ENCODE measurements at regions not wholly inside any gene's neighbourhood (a gene's known extent, or its start where the extent isn't known, plus 50 kb on each side); places are given as distances from the start of the nearest gene placed in this dataset.

DNA sequence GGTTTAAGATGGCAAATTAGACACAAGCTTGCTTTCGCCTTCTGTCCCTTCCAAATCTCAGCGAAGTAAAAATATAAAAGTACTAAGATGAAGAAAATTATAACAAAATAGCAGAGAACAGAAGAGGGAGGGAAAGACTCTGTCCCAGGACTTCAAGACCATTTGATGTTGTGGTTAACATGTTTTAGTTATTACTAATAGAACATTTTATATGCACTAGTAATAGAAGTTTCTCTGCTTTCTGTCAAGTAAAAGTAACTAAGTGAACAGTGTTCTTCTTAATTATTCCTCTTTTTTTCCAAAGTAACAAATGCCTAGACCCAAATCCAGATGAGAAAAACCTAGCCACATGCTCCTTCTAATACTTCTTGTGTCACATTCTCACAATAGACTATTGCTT lies 85.1 kb upstream of the DAAM1 start:
- SMC1A ChIA-PET (ENCODE audit: uncharacterized antibody, unreplicated experiment): interaction anchor here (0.7 kb wide), 1 partner anchor 20 kb away, joined by 3 read pairs; no protein-coding TSS in a partner anchor
- in situ Hi-C loops (cut with MboI): no loop called here
- H3K27me3 ChIP-seq (replicated peaks in 1 of 2; ENCODE audit: control insufficient read depth in 2 of 2, insufficient read depth in 2 of 2, low read length in 1 of 2): no peaks in the 10 kb centered on the region; a peak in 2 of 4 replicates

GRCh38 chr14:59107819-59108218 lies 80.6 kb upstream of the DAAM1 start:
- H3K4me1 ChIP-seq (ENCODE audit: control insufficient read depth, insufficient read depth, low read length): no peaks in the 10 kb centered on the region
- in situ Hi-C loops (cut with MboI) (no loop called here), intact Hi-C loops (cut with micrococcal nuclease; ENCODE audit: unreplicated experiment) (no loop called here)
- peak; percentile 60 for ATAC-seq
- WGBS (ENCODE audit: insufficient coverage, insufficient replicate concordance, low lambda C conversion rate, missing lambda C conversion rate): 0% methylated on average over 2 of the region's 2 CpGs
- no peak for DNase-seq (ENCODE audit: low read depth, low spot score)
- RAD21 ChIA-PET (ENCODE audit: unreplicated experiment): interaction anchor here (1.0 to 1.1 kb wide), 2 partner anchors 15 to 39 kb away, joined by 3 to 4 read pairs; no protein-coding TSS in a partner anchor
- H3K36me3 ChIP-seq (ENCODE audit: control insufficient read depth in 2 of 2, insufficient read depth in 2 of 2, low read length in 1 of 2): no peaks in the 10 kb centered on the region
- CTCF ChIA-PET: interaction anchor here (1.2 to 2.2 kb wide), 3 partner anchors 16 to 336 kb away, joined by 3 to 13 read pairs (median 6); no protein-coding TSS in a partner anchor
- H3K27me3 ChIP-seq (replicated peaks in 1 of 2; ENCODE audit: control insufficient read depth in 2 of 2, insufficient read depth in 2 of 2, low read length in 1 of 2): no peaks in the 10 kb centered on the region
- no peak overlapping the region for H3K27ac ChIP-seq (ENCODE audit: control insufficient read depth, insufficient read depth)
- no peak overlapping the region for H2AFZ ChIP-seq (ENCODE audit: control insufficient read depth, low read depth, low read length)
- no peak for FAIRE-seq
- H3K4me3 ChIP-seq: no peak overlapping the region
- SMC1A ChIA-PET (ENCODE audit: uncharacterized antibody, unreplicated experiment): interaction anchor here (1.1 to 5.0 kb wide), 10 partner anchors 8 to 312 kb away, joined by 3 to 24 read pairs (median 4); no protein-coding TSS in a partner anchor
- no peaks in the 10 kb centered on the region for H3K79me2 ChIP-seq (ENCODE audit: control insufficient read depth, insufficient read depth, low read length)
- no TSS peak for BruUV-seq (replicated peaks)
- POLR2A ChIA-PET: no interaction called here
- no peaks in the 10 kb centered on the region for H4K20me1 ChIP-seq (ENCODE audit: control insufficient read depth, insufficient read depth)
- H3K9ac ChIP-seq (ENCODE audit: control insufficient read depth, insufficient read depth, low read length): no peak overlapping the region
- no peak overlapping the region for H3K4me2 ChIP-seq (ENCODE audit: control insufficient read depth, insufficient read depth)
- 0 out of 3 replicates have a peak, but pooled peaks have one; percentile 10 for TF ChIP-seq POU2F2 (IDR thresholded peaks at IDR 0.05; ENCODE audit: borderline replicate concordance, low read depth, low read length)
- TF ChIP-seq BCL11A (IDR thresholded peaks at IDR 0.05; ENCODE audit: low read depth, low read length): peak; percentile 7; the same call in 1 of the 2 replicates
- TF ChIP-seq IKZF2 (IDR thresholded peaks at IDR 0.05): peak in 1 of 2 experiments; percentile 20; a peak in 2 of 4 replicates
- TF ChIP-seq BHLHE40 (IDR thresholded peaks at IDR 0.05; ENCODE audit: borderline replicate concordance in 1 of 2, low read depth in 2 of 2, low read length in 1 of 2): no peak
- TF ChIP-seq MEF2B (IDR thresholded peaks at IDR 0.05; ENCODE audit: partially characterized antibody, poor library complexity, severe bottlenecking): peak; percentile 85
- peak; percentile 76 for TF ChIP-seq SMAD1 (IDR thresholded peaks at IDR 0.05; ENCODE audit: low read depth, partially characterized antibody)
- no peak for TF ChIP-seq ZNF207 (IDR thresholded peaks at IDR 0.05; ENCODE audit: borderline replicate concordance)
- TF ChIP-seq POLR2AphosphoS5 (IDR thresholded peaks at IDR 0.05; ENCODE audit: low read length): no peak
- H3K9me3 ChIP-seq (replicated peaks; ENCODE audit: control insufficient read depth, insufficient read depth, low read length): no peaks in the 10 kb centered on the region

More for the DNA sequence above, 85.1 kb upstream of the DAAM1 start:
- Histone ChIP-seq H3K79me2 (ENCODE audit: control insufficient read depth, insufficient read depth, low read length) (no peaks in the 10 kb centered on the region), H3K27ac (ENCODE audit: control insufficient read depth, insufficient read depth) (no peak overlapping the region), H3K4me2 (ENCODE audit: control insufficient read depth, insufficient read depth) (no peak overlapping the region), H4K20me1 (ENCODE audit: control insufficient read depth, insufficient read depth) (no peaks in the 10 kb centered on the region), H3K9me3 (replicated peaks; ENCODE audit: control insufficient read depth, insufficient read depth, low read length) (no peaks in the 10 kb centered on the region), H2AFZ (ENCODE audit: control insufficient read depth, low read depth, low read length) (no peak overlapping the region), H3K36me3 (ENCODE audit: control insufficient read depth in 2 of 2, insufficient read depth in 2 of 2, low read length in 1 of 2) (no peaks in the 10 kb centered on the region), H3K4me3 (no peak overlapping the region), H3K4me1 (ENCODE audit: control insufficient read depth, insufficient read depth, low read length) (no peaks in the 10 kb centered on the region), H3K9ac (ENCODE audit: control insufficient read depth, insufficient read depth, low read length) (no peak overlapping the region)
- no peak for ATAC-seq
- WGBS (ENCODE audit: insufficient coverage, insufficient replicate concordance, low lambda C conversion rate, missing lambda C conversion rate): 81% methylated on average over 2 of the region's 2 CpGs
- FAIRE-seq: no peak
- no peak for TF ChIP-seq SREBF1 (IDR thresholded peaks at IDR 0.05; ENCODE audit: low read length)
- RAD21 ChIA-PET (ENCODE audit: unreplicated experiment): no interaction called here
- no TSS peak for BruUV-seq (replicated peaks)
- CTCF ChIA-PET: no interaction called here
- intact Hi-C loops (cut with micrococcal nuclease; ENCODE audit: unreplicated experiment): no loop called here
- DNase-seq (ENCODE audit: low read depth, low spot score): no peak
- POLR2A ChIA-PET: no interaction called here

All from GM12878 (cell line).